GM12892 (cell line): ENCODE measurements at regions not wholly inside any gene's neighbourhood (a gene's known extent, or its start where the extent isn't known, plus 50 kb on each side); places are given as distances from the start of the nearest gene placed in this dataset.

Source experiments
- POLR2A ChIP-seq: IDR thresholded peaks from 2 replicates; pipeline ENCODE4 v1.6.1; 2011; ENCODE audit warnings: low read depth, low read length, control low read depth
- POLR2AphosphoS5 ChIP-seq: IDR thresholded peaks from 2 replicates; pipeline ENCODE4 v1.6.1; 2011; ENCODE audit warnings: low read depth, low read length, control low read depth
- TAF1 ChIP-seq: IDR thresholded peaks from 2 replicates; pipeline ENCODE4 v1.6.1; 2011; ENCODE audit warnings: low read depth, mild to moderate bottlenecking, control low read depth, low read length, borderline replicate concordance

- TF ChIP-seq POLR2AphosphoS5 (no peak), POLR2A (no peak), TAF1 (no peak)
Measured at GRCh38 chr7:113622796-113623195, 296.0 kb downstream of the PPP1R3A start.
